ENCODE measurements at regions not wholly inside any gene's neighbourhood (a gene's known extent, or its start where the extent isn't known, plus 50 kb on each side); places are given as distances from the start of the nearest gene placed in this dataset.

- no peak for DNase-seq (ENCODE audit: low read depth in 2 of 2)
- no peak overlapping the region for H3K4me3 ChIP-seq (replicated peaks in 1 of 2; ENCODE audit: low read depth in 2 of 2, low read length in 2 of 2)
- TF ChIP-seq CTCF (IDR thresholded peaks at IDR 0.05; ENCODE audit: low read depth, low read length) = no peak
Measured at GRCh38 chr2:234429265-234429664, 67.6 kb downstream of the ARL4C start.

GRCh38 chr2:234427081-234428061 is 69.5 kb downstream of the ARL4C start:
- peak; percentile 82 to 93 for DNase-seq (ENCODE audit: low read depth in 2 of 2)
- no peak for TF ChIP-seq CTCF (IDR thresholded peaks at IDR 0.05; ENCODE audit: low read depth, low read length)
- no peak overlapping the region for H3K4me3 ChIP-seq (replicated peaks in 1 of 2; ENCODE audit: low read depth in 2 of 2, low read length in 2 of 2)

- H3K4me3 ChIP-seq (replicated peaks in 1 of 2; ENCODE audit: low read depth in 2 of 2, low read length in 2 of 2) = no peak overlapping the region
- DNase-seq (ENCODE audit: low read depth in 2 of 2) = no peak
- no peak for TF ChIP-seq CTCF (IDR thresholded peaks at IDR 0.05; ENCODE audit: low read depth, low read length)
Measured at GRCh38 chr2:234426616-234427015, 70.3 kb downstream of the ARL4C start.

GRCh38 chr2:234425639-234426603 is 71.0 kb downstream of the ARL4C start:
- H3K4me3 ChIP-seq (replicated peaks in 1 of 2; ENCODE audit: low read depth in 2 of 2, low read length in 2 of 2) = no peak overlapping the region
- DNase-seq (ENCODE audit: low read depth in 2 of 2) = no peak
- no peak for TF ChIP-seq CTCF (IDR thresholded peaks at IDR 0.05; ENCODE audit: low read depth, low read length)

GRCh38 chr2:234423884-234424283 is 73.0 kb downstream of the ARL4C start:
- H3K4me3 ChIP-seq (replicated peaks in 1 of 2; ENCODE audit: low read depth in 2 of 2, low read length in 2 of 2) = no peak overlapping the region
- DNase-seq (ENCODE audit: low read depth in 2 of 2) = no peak
- TF ChIP-seq CTCF (IDR thresholded peaks at IDR 0.05; ENCODE audit: low read depth, low read length) = no peak

GRCh38 chr2:234422981-234423431 is 73.9 kb downstream of the ARL4C start:
- TF ChIP-seq CTCF (IDR thresholded peaks at IDR 0.05; ENCODE audit: low read depth, low read length) = no peak
- H3K4me3 ChIP-seq (replicated peaks in 1 of 2; ENCODE audit: low read depth in 2 of 2, low read length in 2 of 2) = no peak overlapping the region
- no peak for DNase-seq (ENCODE audit: low read depth in 2 of 2)
